GM03348 (cell line): ENCODE measurements at regions not wholly inside any gene's neighbourhood (a gene's known extent, or its start where the extent isn't known, plus 50 kb on each side); places are given as distances from the start of the nearest gene placed in this dataset.

Experiments used
- DNase-seq: peaks from one replicate; pipeline ENCODE4 v3.0.0; 2012; ENCODE audit warnings: low spot score

- DNase-seq, result no peak
These were observed 80.0 kb upstream of the TMEM106B start for GRCh38 chr7:12131122-12131521.

GRCh38 chr7:12133865-12134264 is 77.2 kb upstream of the TMEM106B start:
- DNase-seq, result no peak

DNA sequence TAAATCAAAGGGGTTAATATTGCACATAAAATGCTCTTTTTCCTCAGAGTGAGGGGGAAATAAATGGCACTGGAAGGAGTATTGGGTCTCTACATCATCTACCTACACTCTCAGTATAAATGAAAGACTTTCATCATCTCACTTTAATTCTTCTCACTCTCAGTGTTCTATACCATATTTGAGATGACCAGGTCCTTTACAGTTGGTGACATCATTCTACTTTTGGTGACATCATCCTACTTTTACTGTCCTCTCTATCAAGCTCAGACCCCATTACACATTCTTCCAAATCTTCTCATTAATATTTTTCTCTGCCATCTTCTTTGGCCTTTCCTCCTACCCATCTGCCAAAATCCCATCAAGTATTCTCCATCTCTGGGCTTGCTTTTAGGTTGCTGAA is 74.6 kb upstream of the TMEM106B start:
- DNase-seq, result no peak

GRCh38 chr7:12137283-12137682 is 73.8 kb upstream of the TMEM106B start:
- DNase-seq, result no peak

GRCh38 chr7:12138421-12138820 is 72.7 kb upstream of the TMEM106B start:
- no peak for DNase-seq

GRCh38 chr7:12139416-12139815 is 71.7 kb upstream of the TMEM106B start:
- DNase-seq, result no peak

GRCh38 chr7:12146813-12147212 is 64.3 kb upstream of the TMEM106B start:
- DNase-seq, result no peak

DNA sequence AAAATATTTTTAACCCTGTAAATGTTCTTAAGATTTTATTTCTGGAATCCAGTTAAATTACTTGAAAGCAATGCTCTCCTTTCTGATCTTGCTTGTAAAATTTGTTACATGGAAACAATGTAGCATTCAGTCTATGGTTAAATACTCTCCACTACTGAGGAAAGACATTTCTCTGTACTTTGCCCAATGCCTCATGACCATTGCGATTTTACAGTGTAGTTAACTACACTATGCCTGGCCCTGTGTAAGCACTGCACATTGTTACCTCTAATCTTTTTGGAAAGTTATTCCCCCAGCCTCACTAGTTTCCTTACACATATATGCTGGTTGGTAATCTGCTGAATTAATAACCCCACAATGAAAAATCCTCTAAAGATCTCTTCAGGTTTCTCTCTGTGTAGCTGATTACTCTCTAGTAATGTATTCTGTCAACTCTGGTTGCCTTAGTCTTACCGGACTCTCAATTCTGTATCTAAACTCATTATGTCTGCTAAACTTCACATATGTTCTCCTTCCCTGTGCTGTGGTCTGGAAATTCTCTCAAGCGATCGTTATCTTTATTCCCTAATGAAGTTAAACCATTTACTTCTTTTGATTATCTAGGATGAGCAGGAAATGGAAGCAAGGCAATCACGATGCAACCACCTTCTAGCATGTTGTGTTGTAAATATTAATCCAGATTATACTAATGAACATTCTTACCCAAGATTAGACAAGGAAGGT is 58.7 kb upstream of the TMEM106B start:
- DNase-seq, result no peak

GRCh38 chr7:12154119-12154518 is 57.0 kb upstream of the TMEM106B start:
- no peak for DNase-seq

GRCh38 chr7:12157517-12157916 is 53.6 kb upstream of the TMEM106B start:
- no peak for DNase-seq

DNA sequence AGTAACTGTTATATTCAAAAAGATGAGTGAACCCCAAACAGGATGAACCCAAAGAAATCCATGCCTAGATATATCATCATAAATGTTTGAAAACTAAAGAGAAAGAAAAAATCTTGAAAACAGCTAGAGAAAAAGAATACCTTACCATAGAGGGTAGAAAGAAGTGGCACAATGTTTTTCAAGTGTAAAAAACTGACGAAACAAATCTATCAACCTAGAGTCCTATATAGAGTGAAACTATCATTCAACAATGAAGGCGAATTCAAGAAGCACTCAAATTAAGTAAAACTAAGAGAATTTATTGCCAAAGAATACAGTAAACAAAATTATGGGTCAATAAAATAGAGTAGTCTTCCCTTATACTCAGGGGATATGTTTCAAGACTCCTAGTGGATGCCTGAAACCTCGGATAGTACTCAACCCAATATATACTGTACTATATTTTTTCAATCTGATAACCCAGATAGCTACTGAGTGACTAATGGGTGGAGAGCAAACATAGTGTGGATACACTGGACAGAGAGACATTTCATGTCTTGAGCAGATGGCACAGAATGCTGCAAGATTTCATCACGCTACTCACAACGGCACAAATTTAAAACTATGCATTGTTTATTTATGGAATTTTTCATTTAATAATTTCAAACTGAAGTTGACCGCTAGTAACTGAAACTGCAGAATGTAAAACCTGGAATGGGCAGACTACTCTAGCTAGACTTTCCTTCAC is 52.6 kb upstream of the TMEM106B start:
- no peak for DNase-seq

DNA sequence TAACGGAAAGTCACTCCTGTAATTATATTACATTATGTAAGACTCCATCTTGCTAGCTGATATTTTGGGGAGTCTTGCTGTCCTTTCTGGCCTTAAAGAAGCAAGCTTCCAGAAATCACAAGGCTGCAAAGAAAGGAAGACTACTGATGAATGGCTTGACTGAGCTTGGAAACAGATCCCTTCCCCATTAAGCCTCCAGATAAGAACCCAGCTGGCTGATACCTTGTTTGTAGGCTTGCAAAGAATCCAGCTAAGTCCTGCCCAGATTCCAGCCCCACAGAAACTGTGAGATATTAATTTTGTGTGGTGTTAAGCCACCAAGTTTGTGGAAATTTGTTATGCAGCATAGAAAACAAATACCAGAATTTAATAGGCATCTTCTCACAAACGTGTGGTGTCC is 49.9 kb upstream of the TMEM106B start:
- no peak for DNase-seq
